RWPE2 (cell line): ENCODE measurements at regions not wholly inside any gene's neighbourhood (a gene's known extent, or its start where the extent isn't known, plus 50 kb on each side); places are given as distances from the start of the nearest gene placed in this dataset.

Experiments
- ATAC-seq: fragments of 200-7000 bp; cut with Tn5 transposase; 3 replicates; pipeline ENCODE4 v1.9.1; 2021; ENCODE audit warnings: low read depth
- DNase-seq: peaks from one replicate; pipeline ENCODE4 v3.0.0-alpha.2; 2020; ENCODE audit warnings: low spot score
- H3K27ac ChIP-seq: fragments of 450-650 bp; 2 replicates; pipeline ENCODE4 v1.5.1; 2017; ENCODE audit warnings: mild to moderate bottlenecking; ENCODE audit not compliant: poor library complexity, severe bottlenecking
- H3K27me3 ChIP-seq: fragments of 250-450 bp; sonication (Bioruptor Pico); 2 replicates; pipeline ENCODE4 v1.5.1; 2021; ENCODE audit warnings: mild to moderate bottlenecking, moderate library complexity; ENCODE audit not compliant: insufficient read depth, poor library complexity, severe bottlenecking
- H3K36me3 ChIP-seq: fragments of 250-450 bp; sonication (Bioruptor Pico); 2 replicates; pipeline ENCODE4 v1.5.1; 2020; ENCODE audit warnings: low read depth, mild to moderate bottlenecking, moderate library complexity
- H3K4me1 ChIP-seq: fragments of 250-450 bp; sonication (Bioruptor Pico); 2 replicates; pipeline ENCODE4 v1.5.1; 2021; ENCODE audit warnings: mild to moderate bottlenecking, moderate library complexity; ENCODE audit not compliant: insufficient read depth, poor library complexity, severe bottlenecking
- H3K4me3 ChIP-seq: fragments of 250-450 bp; sonication (Bioruptor Pico); 2 replicates; pipeline ENCODE4 v1.5.1; 2021; ENCODE audit warnings: mild to moderate bottlenecking, moderate library complexity; ENCODE audit not compliant: severe bottlenecking
- H3K9me3 ChIP-seq: fragments of 250-450 bp; sonication (Bioruptor Pico); 2 replicates; pipeline ENCODE4 v1.5.1; 2021; ENCODE audit warnings: mild to moderate bottlenecking, moderate library complexity; ENCODE audit not compliant: severe bottlenecking
- CTCF ChIP-seq: fragments of 450-650 bp; IDR thresholded peaks from one replicate; pipeline ENCODE4 v1.5.1; 2017; ENCODE audit warnings: mild to moderate bottlenecking, moderate library complexity; ENCODE audit not compliant: poor library complexity, severe bottlenecking

GRCh38 chr18:73246763-73247162, 379.0 kb upstream of the NETO1 start:
- Histone ChIP-seq H3K27ac (no peak overlapping the region), H3K4me3 (no peak overlapping the region), H3K4me1 (no peaks in the 10 kb centered on the region), H3K36me3 (no peaks in the 10 kb centered on the region), H3K9me3 (no peaks in the 10 kb centered on the region), H3K27me3 (no peaks in the 10 kb centered on the region)
- ATAC-seq (no peak), DNase-seq (no peak)
- TF ChIP-seq CTCF: no peak

- Histone ChIP-seq H3K27ac (no peak overlapping the region), H3K27me3 (no peaks in the 10 kb centered on the region), H3K4me3 (no peak overlapping the region), H3K4me1 (no peaks in the 10 kb centered on the region), H3K36me3 (no peaks in the 10 kb centered on the region), H3K9me3 (no peaks in the 10 kb centered on the region)
- TF ChIP-seq CTCF: no peak
- DNase-seq (no peak), ATAC-seq (no peak)
These were observed 377.6 kb upstream of the NETO1 start for GRCh38 chr18:73245345-73245744.

- H3K4me1 ChIP-seq: no peaks in the 10 kb centered on the region
These were observed 376.6 kb upstream of the NETO1 start for GRCh38 chr18:73244401-73244800.

GRCh38 chr18:73240899-73241298, 373.1 kb upstream of the NETO1 start:
- Histone ChIP-seq H3K4me3 (no peak overlapping the region), H3K27me3 (no peaks in the 10 kb centered on the region), H3K27ac (no peak overlapping the region), H3K36me3 (no peaks in the 10 kb centered on the region), H3K9me3 (no peaks in the 10 kb centered on the region), H3K4me1 (peaks cover 4% of the 10 kb centered on the region)
- no peak for TF ChIP-seq CTCF
- ATAC-seq (no peak), DNase-seq (no peak)

More at GRCh38 chr18:73244401-73244800, 376.6 kb upstream of the NETO1 start:
- TF ChIP-seq CTCF: no peak
- H3K27me3 ChIP-seq: no peaks in the 10 kb centered on the region
- no peak overlapping the region for H3K27ac ChIP-seq
- DNase-seq (no peak), ATAC-seq (no peak)
- H3K9me3 ChIP-seq: no peaks in the 10 kb centered on the region
- no peak overlapping the region for H3K4me3 ChIP-seq
- no peaks in the 10 kb centered on the region for H3K36me3 ChIP-seq

GRCh38 chr18:73235921-73236320, 368.1 kb upstream of the NETO1 start:
- DNase-seq (no peak), ATAC-seq (no peak)
- no peak overlapping the region for H3K4me3 ChIP-seq
- no peaks in the 10 kb centered on the region for H3K27me3 ChIP-seq
- H3K4me1 ChIP-seq: peaks cover 15% of the 10 kb centered on the region
- no peaks in the 10 kb centered on the region for H3K36me3 ChIP-seq
- no peak for TF ChIP-seq CTCF
- peak overlapping the region; percentile 80 for H3K27ac ChIP-seq
- H3K9me3 ChIP-seq: no peaks in the 10 kb centered on the region
